ENCODE measurements at regions not wholly inside any gene's neighbourhood (a gene's known extent, or its start where the extent isn't known, plus 50 kb on each side); places are given as distances from the start of the nearest gene placed in this dataset.

DNA sequence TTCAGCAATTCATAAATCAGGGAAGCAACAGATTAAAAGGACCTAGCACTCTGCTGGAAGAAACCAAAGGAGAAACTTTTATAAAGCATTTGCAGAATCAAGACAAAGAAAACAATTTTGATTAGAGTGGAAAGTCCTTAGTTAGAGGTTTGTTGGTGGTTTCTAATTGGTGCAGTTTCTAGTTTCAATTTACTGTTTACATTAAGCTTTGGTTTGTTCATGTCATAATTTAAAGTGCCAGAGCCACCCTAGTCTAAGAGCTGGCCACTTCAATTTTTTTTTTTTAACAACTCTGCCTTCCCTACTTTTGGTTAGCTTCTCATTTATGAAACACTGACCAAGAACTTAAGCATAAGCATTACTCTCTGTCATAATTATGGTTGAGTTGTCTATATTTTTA lies 1428.2 kb upstream of the GBE1 start:
- no peaks in the 10 kb centered on the region for H3K9me3 ChIP-seq
- H3K4me1 ChIP-seq: no peaks in the 10 kb centered on the region
- no peak for ATAC-seq
- H3K27ac ChIP-seq: no peak overlapping the region
- no peak for TF ChIP-seq CTCF (IDR thresholded peaks at IDR 0.05 in 4 of 5, conservative IDR thresholded peaks at IDR 0.05 in 1 of 5)
- no peak for TF ChIP-seq POLR2A (IDR thresholded peaks at IDR 0.05)
- no peaks in the 10 kb centered on the region for H3K36me3 ChIP-seq
- H3K4me3 ChIP-seq: no peak overlapping the region
- intact Hi-C loops (cut with DNase I; ENCODE audit: low total_unique reads) (no loop called here), in situ Hi-C loops (cut with MboI; ENCODE audit: low sequenced_read_pairs in 4 of 4) (no loop called here)
- no peaks in the 10 kb centered on the region for H3K27me3 ChIP-seq
- no peak for DNase-seq

DNA sequence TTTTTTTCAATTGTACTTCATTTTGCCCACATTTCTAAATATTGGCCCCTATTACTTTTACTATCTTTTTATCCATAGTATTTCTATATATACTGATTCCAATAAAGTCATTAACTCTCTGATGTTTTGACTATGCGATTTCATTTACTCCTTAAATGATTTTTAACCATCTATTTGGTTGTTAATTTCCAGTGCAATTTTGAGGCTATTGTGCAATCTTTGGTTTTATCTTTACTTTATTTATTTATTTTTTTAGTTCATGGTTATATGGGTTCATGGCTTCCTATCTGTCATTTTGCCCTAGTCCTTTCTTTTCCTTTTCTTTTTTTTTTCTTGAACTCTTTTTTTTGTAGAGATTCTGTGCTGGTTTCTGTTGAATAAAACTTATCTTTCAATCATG lies 1408.0 kb upstream of the GBE1 start:
- Histone ChIP-seq H3K27ac (no peak overlapping the region), H3K9me3 (no peaks in the 10 kb centered on the region), H3K4me3 (no peak overlapping the region), H3K27me3 (no peaks in the 10 kb centered on the region), H3K36me3 (no peaks in the 10 kb centered on the region), H3K4me1 (no peaks in the 10 kb centered on the region)
- in situ Hi-C loops (cut with MboI; ENCODE audit: low sequenced_read_pairs in 4 of 4) (no loop called here), intact Hi-C loops (cut with DNase I; ENCODE audit: low total_unique reads) (no loop called here)
- ATAC-seq (no peak), DNase-seq (no peak)
- TF ChIP-seq POLR2A (IDR thresholded peaks at IDR 0.05) (no peak), CTCF (IDR thresholded peaks at IDR 0.05 in 4 of 5, conservative IDR thresholded peaks at IDR 0.05 in 1 of 5) (no peak)

DNA sequence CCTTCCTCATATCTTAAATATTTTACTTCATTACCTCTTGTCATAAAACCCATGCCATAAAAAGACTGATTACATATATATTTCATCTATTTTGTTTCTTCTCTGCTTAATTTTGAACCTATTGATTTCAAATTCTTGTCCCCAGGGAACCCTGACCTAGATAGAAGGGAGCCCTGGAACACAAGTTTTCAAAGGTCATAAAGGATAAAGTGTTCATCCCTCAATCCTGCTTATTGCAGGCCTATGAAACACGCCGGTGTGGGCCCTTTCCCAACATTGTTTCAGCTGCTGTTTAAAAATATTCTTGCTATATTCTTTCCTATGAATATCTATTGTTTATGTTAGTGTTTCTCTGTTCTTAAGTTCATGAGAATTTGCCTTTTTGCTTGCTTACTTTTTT lies 1389.5 kb upstream of the GBE1 start:
- Histone ChIP-seq H3K9me3 (no peaks in the 10 kb centered on the region), H3K36me3 (no peaks in the 10 kb centered on the region), H3K27ac (no peak overlapping the region), H3K4me1 (no peaks in the 10 kb centered on the region), H3K27me3 (no peaks in the 10 kb centered on the region), H3K4me3 (no peak overlapping the region)
- DNase-seq: no peak
- no peak for ATAC-seq
- TF ChIP-seq POLR2A (IDR thresholded peaks at IDR 0.05) (no peak), CTCF (IDR thresholded peaks at IDR 0.05 in 4 of 5, conservative IDR thresholded peaks at IDR 0.05 in 1 of 5) (no peak)
- in situ Hi-C loops (cut with MboI; ENCODE audit: low sequenced_read_pairs in 4 of 4): no loop called here
- intact Hi-C loops (cut with DNase I; ENCODE audit: low total_unique reads): no loop called here

DNA sequence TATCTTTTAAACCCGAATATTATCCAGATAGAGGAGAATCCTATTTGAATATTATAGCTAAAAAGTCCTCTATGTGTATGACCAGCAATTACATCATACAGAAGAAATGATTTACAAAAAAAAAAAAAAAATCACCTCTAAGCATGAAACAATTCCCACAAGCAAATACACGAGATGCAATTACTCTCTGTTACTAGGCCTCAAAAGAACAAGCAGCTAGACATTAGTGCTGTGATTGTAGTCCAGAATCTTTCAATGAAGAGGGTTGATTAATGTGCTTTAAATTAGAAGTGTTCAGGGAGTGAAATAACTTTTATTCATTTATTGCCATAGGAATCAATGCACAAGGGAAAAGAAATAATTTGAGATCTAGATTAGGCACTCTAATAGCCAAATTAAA lies 1379.5 kb upstream of the GBE1 start:
- no peak overlapping the region for H3K27ac ChIP-seq
- no peaks in the 10 kb centered on the region for H3K9me3 ChIP-seq
- TF ChIP-seq CTCF (IDR thresholded peaks at IDR 0.05 in 4 of 5, conservative IDR thresholded peaks at IDR 0.05 in 1 of 5) (no peak), POLR2A (IDR thresholded peaks at IDR 0.05) (no peak)
- intact Hi-C loops (cut with DNase I; ENCODE audit: low total_unique reads) (no loop called here), in situ Hi-C loops (cut with MboI; ENCODE audit: low sequenced_read_pairs in 4 of 4) (no loop called here)
- no peaks in the 10 kb centered on the region for H3K4me1 ChIP-seq
- no peak overlapping the region for H3K4me3 ChIP-seq
- DNase-seq (no peak), ATAC-seq (no peak)
- no peaks in the 10 kb centered on the region for H3K27me3 ChIP-seq
- no peaks in the 10 kb centered on the region for H3K36me3 ChIP-seq

DNA sequence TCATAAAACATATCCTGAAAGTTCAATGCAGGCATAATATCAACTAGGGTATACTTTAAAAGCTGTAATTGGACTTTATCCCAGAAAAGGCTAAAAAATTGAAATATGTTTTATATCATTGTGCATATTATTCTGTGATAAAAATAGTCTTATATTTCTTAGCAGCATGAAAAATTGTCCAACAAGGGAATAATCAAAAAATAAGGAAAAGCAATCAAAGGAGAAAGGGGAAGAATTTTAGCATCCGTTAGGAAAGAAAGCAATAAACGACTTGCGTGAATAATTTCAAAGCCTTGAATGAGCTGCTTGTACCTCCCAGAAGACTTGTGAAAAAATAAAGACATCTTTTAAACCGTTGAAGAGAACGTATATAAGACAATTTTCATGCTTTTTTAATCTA lies 1369.8 kb upstream of the GBE1 start:
- TF ChIP-seq CTCF (IDR thresholded peaks at IDR 0.05 in 4 of 5, conservative IDR thresholded peaks at IDR 0.05 in 1 of 5) (no peak), POLR2A (IDR thresholded peaks at IDR 0.05) (no peak)
- H3K36me3 ChIP-seq: no peaks in the 10 kb centered on the region
- in situ Hi-C loops (cut with MboI; ENCODE audit: low sequenced_read_pairs in 4 of 4) (no loop called here), intact Hi-C loops (cut with DNase I; ENCODE audit: low total_unique reads) (no loop called here)
- H3K9me3 ChIP-seq: no peaks in the 10 kb centered on the region
- ATAC-seq (no peak), DNase-seq (no peak)
- H3K27me3 ChIP-seq: no peaks in the 10 kb centered on the region
- H3K27ac ChIP-seq: no peak overlapping the region
- H3K4me3 ChIP-seq: no peak overlapping the region
- no peaks in the 10 kb centered on the region for H3K4me1 ChIP-seq
